Skeletal muscle cell (primary cell): ENCODE measurements at regions not wholly inside any gene's neighbourhood (a gene's known extent, or its start where the extent isn't known, plus 50 kb on each side); places are given as distances from the start of the nearest gene placed in this dataset.

Source experiments
- DNase-seq: peaks from one replicate; pipeline ENCODE4 v3.0.0-alpha.2; 2010; ENCODE audit warnings: low read depth
- H3K4me3 ChIP-seq: 2 replicates; pipeline ENCODE4 v1.5.1; 2011; ENCODE audit warnings: low read depth, mild to moderate bottlenecking, control low read depth, low read length, moderate library complexity

DNA sequence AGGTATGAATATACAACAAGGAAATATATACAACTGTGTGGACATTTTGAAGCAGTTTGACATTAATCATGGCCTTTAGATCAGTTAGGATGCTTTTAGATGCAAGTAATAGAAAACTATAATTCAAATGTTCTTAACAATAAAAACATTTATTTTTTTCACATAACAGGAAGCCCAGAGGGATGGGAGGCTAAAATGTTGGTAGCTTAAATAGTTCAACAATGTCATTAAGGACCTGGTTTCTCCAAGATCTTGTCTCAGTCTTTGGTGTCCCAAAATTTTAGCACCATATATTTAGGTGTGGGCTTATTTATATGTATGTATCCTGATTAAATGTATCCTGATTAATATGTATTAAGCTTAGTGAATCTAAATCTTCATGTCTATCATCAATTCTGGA lies 292.4 kb downstream of the NUAK1 start:
- H3K4me3 ChIP-seq = no peak overlapping the region
- DNase-seq = no peak

DNA sequence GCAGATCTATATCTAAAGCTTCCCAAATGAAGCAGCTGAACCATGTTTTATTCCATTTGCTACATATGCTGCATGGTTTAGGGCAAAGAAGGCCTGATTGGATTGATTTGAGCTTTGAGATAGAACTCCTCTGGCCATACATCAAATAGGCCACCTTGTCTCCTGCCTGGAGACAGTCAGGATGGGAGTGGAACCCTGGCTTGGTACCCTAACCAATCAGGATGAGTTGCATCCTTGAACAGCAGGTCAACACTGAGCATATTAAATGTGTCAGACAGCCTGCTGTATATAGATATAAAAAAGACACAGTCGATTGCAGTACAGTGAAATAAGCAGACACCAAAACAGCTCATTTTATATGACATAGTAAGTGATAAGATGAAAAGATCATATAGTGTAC lies 291.7 kb downstream of the NUAK1 start:
- no peak for DNase-seq
- H3K4me3 ChIP-seq = no peak overlapping the region

DNA sequence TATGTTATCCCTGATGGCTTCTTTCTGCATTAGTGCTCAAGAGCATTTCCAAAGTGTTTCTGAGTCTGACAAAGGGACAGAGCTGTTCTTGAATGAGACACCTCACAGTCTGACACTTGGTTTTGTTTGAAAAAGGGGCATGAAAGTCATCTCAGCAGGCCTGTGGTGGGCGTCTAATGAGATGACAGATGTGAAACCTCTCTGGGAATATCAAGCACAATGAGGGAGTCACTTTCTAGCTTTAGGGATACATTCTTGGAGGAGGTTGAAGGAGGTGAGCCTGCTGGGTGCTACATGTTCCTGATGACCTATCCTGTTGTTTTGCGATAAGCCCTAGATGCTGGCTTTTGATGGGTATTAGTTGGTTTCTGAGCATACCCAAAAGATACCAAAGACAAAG lies 290.5 kb downstream of the NUAK1 start:
- H3K4me3 ChIP-seq = no peak overlapping the region
- no peak for DNase-seq

DNA sequence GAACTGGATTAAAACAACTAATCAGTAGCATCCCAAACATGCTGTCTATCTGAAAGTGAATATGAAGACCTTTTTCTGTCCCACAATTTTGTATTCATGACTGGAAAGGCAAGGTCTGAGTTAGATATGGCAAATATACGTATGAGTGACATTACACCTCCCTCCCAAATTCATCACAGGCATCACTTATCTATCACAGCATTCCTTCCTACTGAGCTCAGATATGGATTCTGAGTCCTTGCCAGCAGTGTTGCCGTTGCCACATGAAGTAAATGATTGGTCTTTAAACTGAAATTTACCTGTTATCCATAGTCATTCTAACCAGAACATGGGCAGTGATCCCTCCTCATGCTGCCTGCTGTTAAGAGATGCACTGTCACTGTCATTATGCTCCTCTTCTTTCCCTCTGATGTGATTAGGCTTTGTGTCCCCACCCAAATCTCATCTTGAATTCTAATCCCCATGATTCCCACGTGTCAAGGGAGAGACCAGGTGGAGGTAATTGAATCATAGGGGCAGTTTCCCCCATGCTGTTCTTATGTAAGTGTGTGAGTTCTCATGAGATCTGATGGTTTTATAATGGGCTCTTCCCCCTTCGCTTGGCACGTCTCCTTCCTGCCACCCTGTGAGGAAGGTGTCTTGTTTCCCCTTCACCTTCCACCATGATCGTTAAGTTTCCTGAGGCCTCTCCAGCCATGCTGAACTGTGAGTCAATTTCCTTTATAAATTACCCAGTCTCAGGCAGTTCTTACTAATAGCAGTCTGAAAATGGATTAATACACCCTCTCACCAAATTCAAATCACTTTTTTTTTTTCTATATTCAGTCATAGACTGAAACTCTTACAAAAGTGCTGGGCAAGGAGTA lies 288.4 kb downstream of the NUAK1 start:
- DNase-seq = no peak
- H3K4me3 ChIP-seq = no peak overlapping the region

DNA sequence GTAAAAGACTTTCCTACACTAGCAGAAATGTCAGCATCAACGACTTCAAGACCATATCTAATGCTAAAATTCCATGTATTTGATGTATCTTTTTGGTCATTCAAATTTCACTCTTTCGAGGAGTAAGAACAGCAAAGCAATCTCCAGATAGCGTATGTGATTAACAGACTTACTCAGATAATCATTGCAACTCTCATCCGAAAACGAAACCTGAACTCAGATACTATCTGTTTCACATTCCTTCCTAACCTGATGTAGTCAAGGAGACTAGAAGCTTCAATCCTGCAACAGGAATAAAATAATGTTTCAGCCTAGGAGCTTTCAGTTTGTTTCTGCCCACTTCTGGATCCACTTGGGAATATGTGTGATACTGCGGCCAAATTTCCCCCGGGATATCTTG lies 286.3 kb downstream of the NUAK1 start:
- DNase-seq = no peak
- no peak overlapping the region for H3K4me3 ChIP-seq

DNA sequence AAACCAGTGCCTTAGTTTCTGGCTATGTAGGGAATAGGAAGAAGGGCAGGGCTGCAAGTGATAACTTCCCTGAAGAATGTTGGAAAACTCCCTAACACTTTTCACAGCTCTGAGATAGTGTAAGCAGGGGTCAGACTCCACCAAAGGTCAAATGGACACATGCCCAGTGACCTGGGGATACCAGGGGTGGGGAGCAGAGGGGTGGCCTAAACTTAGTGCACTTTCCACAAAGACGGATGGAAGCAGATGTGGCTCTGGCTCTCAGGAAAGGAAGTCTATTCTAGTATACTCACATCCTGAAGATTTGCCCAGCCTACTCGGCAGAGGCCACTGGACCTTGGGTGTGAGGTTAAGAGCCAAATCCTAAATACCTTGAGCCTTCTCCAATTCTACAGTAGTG lies 285.8 kb downstream of the NUAK1 start:
- H3K4me3 ChIP-seq = no peak overlapping the region

DNA sequence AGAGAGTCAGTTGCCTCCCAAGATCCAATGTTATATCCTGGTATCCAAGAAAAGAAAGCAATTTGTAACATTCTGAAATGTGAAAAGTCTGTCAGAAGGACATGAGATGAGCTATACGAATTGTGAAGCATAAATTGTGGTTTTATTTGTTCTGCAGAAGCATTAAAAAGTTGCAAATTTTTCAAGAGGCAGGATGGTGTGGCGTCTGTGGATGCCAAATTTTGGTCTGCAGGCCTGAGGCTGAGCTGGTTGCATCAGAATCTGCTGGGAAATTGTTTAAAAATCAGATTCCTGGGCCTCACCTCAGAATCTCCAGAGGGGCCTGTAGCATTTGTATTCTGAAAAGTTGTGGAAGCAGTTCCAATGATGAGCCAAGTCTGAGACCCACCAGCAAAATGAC lies 284.7 kb downstream of the NUAK1 start:
- DNase-seq = no peak
- H3K4me3 ChIP-seq = no peak overlapping the region

More for the DNA sequence above, 285.8 kb downstream of the NUAK1 start:
- no peak for DNase-seq

DNA sequence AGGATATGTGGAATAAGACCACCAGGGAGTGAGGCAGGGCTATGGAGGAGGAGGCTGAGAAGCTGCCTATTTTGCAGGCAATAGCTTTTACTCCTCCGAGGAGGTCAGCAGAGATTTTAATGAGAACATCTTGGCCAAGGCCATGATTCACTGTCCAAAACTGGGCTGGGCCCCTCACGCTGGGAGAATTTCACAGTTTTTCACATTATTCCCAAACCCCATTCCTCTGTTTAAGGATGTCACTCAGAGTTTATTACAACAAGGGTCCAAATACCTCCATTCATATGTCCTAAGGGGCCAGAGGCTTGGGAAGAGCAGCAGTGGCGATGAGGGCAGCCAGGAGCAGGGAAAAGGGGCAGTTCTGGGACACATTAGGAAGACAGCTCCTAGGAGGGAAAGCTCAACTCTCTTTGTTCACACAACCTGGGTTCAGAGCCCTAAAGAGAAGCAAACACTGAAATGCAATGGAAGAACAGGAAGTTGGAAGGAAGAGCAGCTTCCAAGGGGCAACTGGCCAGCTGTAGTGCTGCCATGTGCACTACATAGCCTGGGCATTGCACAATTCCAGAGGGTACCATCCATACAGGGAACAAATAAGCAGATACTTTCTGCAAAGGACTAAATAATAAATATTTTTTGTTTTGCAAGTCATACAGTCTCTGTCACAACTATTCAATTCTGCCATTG lies 283.2 kb downstream of the NUAK1 start:
- no peak for DNase-seq
- H3K4me3 ChIP-seq = no peak overlapping the region

DNA sequence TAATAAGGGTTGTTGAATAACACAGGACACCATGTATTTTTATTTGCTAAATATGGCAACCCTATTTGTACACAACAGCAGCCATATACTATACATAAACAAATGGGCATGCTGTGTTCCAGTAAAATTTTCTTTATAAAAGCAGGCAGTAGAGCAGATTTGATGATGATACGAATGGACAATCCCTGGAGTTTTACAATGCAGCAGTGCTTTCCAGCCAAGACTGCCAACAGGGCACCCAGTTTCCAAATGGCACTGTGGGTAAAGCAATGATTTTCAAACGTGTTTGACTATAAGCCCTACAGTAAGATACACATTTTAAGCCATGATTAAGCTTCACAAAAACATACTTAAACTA lies 282.7 kb downstream of the NUAK1 start:
- no peak overlapping the region for H3K4me3 ChIP-seq
- DNase-seq = no peak

DNA sequence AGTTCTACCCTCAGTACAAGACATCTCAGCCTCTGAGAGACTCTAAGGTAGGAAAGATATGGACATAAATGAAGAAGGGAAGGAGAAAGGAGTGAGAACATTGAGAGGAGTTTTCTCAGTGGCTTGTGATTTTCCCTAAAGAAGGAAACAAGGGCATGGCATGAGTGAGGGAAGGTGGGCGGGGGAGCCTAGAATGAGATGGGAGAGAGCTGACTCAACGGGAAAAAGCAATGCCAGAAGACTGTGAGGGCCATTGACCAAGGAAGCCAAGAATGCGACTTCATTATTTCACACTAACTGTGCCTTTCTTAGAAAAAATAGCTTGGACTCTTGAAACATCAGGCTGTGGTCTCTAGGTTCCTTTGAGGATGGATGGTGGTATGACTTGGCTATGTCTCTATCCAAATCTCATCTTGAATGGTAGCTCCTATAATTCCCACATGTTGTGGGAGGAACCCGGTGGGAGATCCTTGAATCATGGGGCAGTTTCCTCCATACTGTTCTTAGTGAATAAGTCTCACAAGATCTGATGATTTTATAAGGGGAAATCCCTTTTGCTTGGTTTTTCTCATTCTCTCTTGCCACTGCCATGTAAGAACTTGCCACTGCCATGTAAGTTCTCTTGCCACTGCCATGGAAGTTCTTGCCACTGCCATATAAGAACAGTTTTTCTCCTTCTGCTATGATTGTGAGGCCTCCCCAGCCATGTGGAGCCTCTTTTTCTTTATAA lies 279.6 kb downstream of the NUAK1 start:
- H3K4me3 ChIP-seq = no peak overlapping the region
- no peak for DNase-seq

DNA sequence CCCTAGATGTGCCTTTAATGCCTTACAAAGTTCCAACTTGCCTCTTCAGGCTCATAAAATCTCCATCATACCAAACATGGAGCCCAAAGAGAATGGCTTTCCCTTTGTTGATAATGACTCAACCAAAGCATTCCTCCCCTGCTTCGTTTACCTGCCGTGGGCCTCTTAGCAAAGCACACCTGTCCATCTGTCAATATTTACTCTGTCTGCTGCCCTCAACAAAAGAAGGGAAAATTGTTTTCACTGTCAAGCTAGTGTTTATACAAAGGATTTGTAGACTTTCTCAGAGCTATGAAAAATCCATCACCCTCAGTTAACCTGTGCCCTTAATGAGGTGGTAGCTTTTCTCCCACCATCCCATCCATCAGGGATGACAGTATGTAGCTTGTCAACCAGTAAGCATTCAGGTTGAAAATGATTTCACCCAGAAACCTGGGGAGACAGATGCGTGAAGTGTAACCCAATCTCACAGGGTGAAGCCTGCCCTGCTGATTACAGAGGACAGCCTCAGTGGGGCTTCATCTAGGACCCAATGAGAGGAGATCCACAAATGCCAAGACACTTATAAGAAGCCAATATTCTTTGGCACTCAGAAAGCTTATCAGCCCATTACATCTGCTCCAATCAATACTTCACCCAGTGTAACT lies 278.1 kb downstream of the NUAK1 start:
- no peak overlapping the region for H3K4me3 ChIP-seq

DNA sequence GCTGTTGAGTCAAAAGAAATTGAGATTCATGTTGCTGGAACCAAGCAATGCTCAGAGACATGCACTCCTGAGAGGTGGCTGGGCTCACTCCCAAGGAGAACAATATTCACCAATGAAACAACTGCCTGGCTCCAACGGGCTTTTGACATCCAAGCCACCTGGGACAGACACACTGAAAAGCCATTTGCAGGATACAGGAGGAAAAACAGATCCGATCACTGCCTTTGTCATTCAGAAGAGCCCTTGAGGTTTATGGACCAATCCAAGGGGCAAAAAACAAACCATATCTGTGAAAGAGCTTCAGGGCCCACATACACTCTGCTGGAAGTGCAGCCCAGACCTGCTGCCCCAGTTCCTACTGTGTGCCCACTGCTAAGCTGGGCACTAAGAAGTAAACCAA lies 277.5 kb downstream of the NUAK1 start:
- no peak for DNase-seq
- no peak overlapping the region for H3K4me3 ChIP-seq

More for the DNA sequence above, 278.1 kb downstream of the NUAK1 start:
- no peak for DNase-seq

DNA sequence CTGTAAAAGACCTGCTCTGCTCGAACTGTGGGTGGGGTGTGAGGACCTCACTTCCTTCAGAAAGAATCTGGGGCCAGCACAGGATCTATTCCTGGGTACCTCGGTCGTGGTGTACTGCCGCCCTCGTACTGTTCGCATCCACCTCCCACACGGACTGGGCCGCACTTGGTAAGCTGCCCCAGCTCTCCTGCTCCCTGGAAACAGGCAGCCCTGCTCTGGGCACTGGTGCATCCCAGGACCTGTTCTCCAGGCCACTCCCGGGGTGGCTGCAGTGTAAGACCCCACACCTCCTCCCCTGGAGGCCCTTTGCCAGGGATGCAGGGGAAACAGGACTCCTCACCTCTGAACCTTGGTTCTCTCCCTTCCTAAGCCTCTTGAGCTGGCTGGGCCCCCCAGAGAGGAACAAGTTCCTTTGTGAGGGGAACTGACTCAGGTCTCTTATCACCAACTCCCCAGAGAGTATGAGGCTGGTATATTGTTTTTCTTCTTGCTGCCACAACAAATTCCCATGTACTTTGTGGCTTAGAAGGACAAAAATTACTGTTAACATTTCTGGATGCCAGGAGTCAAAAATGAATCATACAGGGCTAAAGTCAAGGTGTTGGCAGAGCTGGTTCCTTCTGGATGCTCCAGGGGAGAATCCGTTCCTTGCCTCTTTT lies 276.5 kb downstream of the NUAK1 start:
- no peak for DNase-seq
- no peak overlapping the region for H3K4me3 ChIP-seq

DNA sequence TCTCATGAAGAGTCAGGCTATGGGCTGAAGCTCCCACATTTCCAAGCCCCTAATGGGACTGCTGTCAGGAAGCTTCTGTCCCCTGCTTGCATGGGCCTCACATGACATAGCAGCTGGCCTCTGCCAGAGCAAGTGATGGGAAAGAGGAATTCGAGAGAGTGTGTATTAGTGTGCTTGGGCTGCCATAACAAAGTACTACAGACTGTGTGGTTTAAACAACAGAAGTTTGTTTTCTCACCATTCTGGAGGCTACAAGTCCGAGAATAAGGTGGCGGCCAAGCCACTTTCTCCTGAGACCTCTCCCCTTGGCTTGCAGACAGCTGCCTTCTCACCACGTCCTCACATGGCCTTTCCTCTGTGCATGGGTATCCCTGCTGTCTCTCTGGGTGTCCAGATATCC lies 274.4 kb downstream of the NUAK1 start:
- no peak for DNase-seq
- no peak overlapping the region for H3K4me3 ChIP-seq

DNA sequence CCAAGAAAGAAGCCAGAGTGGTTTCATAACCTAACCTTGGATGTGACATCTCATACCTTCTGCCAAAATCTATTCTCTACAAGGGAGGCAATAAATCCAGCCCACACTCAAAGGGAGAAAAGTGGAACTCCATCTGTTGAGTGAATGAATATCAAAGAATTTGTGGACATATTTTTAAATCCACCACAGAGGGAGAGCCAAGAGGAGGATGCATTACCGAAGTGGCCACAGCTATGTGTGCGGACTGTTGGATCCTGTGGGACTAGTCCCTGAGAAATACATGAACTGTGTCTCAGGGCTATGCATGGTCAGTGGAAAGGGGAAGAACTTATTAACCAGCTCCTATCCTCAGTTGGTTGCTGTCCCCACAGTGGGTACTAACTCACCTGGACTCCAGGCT lies 273.9 kb downstream of the NUAK1 start:
- DNase-seq = no peak
- H3K4me3 ChIP-seq = no peak overlapping the region

DNA sequence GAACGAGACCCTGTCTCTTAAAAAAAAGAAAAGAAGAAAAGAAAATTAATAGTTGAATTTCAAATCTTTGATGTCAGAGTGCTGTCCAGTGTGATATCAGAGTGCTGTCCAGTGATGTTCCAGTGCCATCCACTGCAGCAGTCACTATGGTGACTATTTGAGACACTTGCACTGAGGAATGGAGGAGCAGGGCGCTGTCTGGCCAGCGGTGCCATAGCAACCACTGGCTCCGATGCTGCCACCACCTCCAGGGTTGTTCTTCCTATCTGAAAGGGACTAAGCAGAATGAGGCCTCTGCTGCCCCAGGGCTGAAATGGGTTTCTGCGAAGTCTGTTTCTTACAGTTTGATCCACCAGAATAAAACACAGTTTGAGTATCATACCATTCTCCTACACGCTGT lies 272.9 kb downstream of the NUAK1 start:
- DNase-seq = no peak
- no peak overlapping the region for H3K4me3 ChIP-seq

DNA sequence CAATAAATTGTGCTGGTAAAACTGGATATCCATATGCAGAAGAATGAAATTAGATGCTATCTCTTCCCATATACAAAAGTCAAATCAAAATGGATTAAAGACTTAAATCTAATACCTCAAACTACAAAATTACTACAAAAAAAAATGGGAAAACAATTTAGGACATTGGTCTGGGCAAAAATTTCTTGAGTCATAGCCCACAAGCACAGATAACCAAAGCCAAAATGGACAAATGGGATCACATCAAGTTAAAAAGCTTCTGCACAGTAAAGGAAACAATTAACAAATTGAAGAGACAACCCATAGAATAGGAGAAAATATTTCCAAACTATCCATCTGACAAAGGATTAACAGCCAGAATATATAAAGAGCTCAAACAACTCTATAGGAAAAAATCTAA lies 264.6 kb downstream of the NUAK1 start:
- no peak for DNase-seq
- H3K4me3 ChIP-seq = no peak overlapping the region

DNA sequence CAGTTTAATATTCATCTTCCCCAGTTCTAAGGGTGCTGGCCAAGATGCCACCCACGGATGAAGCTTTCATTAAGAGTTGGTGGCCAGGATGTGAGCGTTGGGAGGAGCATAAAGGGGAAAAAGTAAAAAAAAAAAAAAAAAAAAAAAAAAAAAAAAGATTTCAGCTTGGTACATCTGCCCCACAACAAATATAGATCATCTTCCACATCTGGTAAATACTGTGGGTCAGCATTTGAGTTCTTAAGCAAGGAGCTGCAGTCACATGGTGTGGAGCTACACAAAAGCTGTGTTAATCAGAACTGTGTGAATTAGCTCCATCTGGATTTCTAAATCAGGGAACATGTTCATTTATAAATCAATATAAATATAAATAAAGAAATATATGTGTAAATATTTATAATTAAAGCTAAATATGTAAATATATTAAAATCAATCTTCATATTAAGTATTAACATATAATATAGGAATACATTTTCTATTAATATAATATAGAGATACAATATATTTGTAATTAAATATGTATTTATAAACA lies 262.3 kb downstream of the NUAK1 start:
- DNase-seq = no peak
- H3K4me3 ChIP-seq = no peak overlapping the region

DNA sequence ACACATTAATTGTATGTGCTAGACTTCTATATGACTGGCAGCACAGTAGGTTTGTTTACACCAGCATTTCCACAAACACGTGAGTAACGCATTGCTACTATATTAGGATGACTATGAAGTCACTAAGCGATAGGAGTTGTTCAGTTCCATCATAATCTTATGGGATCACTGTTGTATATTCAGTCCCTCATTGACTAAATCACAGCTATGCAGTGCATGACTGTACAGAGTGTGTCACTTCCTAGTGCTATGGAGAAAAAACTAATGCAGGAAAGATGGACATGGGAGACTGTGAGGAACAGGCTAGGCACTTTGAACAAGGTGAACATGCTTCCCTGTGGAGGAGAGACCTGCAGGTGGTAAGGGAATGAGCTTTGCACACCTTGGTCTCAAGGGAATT lies 259.8 kb downstream of the NUAK1 start:
- no peak overlapping the region for H3K4me3 ChIP-seq
- DNase-seq = no peak
